ENCODE measurements at regions not wholly inside any gene's neighbourhood (a gene's known extent, or its start where the extent isn't known, plus 50 kb on each side); places are given as distances from the start of the nearest gene placed in this dataset.
"Not testable (repeated sequence)": the region's sequence is repeated elsewhere in the genome, so short reads cannot be mapped to it uniquely, and the experiment has no call there.

DNA sequence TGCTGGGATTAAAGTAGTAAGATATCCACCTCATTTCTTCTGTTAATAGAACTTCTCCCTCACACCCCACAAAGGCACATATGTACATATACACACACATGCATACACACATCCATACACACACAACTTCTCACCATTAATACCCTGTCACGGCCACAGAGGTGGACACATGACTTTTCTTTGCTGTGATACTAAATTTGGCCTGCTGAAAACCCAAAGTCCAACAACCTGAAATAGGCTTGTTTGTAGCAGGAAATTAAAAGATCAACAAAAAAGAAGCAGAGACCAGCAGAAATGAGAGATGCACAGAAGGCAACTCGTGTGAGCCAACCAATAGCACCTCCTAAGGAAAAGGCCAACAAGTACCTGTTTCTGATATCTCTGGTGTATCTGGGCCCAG lies 128.7 kb upstream of the PCGF5 start:
- no peak for DNase-seq

GRCh38 chr10:91096274-91096673 lies 124.2 kb upstream of the PCGF5 start:
- no peak for DNase-seq

DNA sequence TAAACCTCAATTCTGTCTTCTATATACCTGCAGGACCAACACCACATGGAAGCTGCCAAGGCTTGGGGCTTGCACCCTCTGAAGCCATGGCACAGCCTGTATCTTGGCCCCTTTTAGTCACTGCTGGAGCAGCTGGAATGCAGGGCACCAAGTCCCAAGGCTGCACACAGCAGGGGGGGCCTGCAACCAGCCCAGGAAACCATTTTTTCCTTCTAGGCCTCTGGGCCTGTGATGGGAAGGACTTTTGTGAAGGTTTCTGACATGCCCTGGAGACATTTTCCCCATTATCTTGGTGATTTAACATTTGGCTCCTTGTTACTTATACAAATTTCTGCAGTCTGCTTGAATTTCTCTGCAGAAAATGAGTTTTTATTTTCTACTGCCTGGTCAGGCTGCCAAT lies 123.2 kb upstream of the PCGF5 start:
- no peak for DNase-seq

GRCh38 chr10:91098021-91098420 lies 122.4 kb upstream of the PCGF5 start:
- not testable (repeated sequence) for DNase-seq

- DNase-seq: no peak
Observed at GRCh38 chr10:91103384-91104192, 116.9 kb upstream of the PCGF5 start.

GRCh38 chr10:91104193-91105041 lies 116.0 kb upstream of the PCGF5 start:
- no peak for DNase-seq

- no peak for DNase-seq
Observed at GRCh38 chr10:91105269-91105668, 115.2 kb upstream of the PCGF5 start.

GRCh38 chr10:91108820-91109219 lies 111.6 kb upstream of the PCGF5 start:
- no peak for DNase-seq

- no peak for DNase-seq
Observed at GRCh38 chr10:91111060-91111459, 109.4 kb upstream of the PCGF5 start.

DNA sequence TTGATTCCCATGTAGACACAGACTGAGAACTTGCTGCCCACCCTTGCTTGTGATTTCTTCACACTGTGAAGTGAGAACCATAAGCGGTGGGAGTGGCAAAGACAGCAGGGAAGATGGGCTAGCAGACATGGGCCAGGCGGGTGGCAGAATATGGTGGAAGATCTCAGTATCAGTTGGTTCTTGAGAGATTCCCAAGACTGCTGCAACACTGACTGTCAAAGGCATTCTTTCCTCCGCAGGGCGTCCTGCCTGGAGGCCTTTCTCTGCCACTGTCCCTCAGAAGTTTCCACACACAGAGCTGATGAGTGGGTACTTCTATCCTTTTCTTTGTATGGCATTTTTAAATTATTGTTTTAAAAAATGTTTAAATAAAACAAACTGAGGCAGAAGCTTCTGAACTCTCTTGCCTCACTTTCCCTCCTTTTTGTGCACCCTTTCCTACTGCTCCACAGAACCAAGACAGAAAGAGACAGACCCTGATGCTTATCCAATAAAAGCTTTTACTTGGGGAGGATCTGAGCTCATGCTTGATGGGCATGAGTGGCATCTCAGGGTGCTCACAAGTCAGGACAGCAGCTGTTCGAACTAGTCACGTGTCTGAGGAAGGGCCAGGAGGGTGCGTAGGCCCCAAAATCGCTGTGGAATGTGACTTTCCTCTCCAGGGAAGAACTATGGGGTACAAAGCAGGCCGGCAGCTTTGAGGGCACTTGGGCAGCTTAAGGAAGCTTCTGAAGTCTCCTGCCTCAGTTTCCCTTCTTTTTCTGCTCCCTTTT lies 104.7 kb upstream of the PCGF5 start:
- no peak for DNase-seq

DNA sequence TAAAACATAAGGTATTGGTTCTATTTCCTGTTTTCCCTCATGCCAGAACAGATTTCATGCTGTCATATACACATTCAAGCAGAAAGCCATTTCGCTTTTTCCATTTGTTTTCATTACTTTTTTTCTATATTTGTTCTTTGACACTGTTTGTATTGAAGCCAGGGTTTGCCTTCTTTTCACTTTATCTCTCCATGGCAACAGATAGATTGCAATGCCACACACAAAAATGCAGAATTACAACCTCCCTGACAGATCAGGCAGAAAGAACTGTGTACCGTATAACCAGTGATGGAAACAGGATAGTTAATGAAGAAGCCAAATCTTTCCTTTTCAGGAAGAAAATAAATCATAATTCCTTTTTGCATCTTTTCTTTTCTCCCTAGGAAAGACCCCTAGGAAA lies 103.0 kb upstream of the PCGF5 start:
- no peak for DNase-seq

- DNase-seq: no peak
Observed at GRCh38 chr10:91120348-91120747, 100.1 kb upstream of the PCGF5 start.

DNA sequence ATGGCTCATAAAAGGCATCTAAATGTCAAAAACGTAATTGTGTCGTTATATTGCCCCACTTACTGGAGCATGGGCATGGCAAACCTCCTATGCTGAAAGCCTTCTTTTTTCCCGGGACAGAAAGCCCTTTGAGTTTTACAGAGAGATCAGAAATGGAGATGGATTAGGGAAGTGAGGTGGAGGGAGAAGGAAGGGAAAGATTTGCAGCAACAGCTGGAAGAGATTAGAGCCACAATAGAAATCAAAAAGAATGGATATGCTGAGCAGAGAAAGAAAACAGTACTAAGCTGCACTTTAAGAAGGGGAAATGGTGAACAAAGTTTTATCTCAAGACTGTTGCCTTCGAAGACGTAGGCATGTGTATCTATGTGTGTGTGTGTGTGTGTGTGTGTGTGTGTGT lies 97.2 kb upstream of the PCGF5 start:
- DNase-seq: no peak

DNA sequence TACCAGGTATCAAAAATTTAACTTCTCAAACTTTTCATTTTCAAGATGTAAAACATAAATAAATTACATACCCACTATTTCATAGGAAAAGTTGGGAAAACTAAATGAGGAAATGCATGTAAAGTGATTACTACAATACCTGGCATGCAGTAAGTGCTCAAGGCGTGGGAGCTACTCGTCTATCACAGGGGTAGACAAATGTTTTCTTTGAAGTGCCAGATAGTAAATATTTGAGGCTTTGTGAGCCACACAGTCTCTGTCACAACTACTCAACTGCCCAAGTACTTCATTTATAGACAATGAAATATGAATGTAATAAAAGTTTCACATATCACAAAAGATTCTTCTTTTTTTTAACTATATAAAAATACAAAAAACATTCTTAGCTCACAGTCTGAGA lies 96.4 kb upstream of the PCGF5 start:
- no peak for DNase-seq

- DNase-seq: no peak
Observed at GRCh38 chr10:91126471-91126870, 94.0 kb upstream of the PCGF5 start.

DNA sequence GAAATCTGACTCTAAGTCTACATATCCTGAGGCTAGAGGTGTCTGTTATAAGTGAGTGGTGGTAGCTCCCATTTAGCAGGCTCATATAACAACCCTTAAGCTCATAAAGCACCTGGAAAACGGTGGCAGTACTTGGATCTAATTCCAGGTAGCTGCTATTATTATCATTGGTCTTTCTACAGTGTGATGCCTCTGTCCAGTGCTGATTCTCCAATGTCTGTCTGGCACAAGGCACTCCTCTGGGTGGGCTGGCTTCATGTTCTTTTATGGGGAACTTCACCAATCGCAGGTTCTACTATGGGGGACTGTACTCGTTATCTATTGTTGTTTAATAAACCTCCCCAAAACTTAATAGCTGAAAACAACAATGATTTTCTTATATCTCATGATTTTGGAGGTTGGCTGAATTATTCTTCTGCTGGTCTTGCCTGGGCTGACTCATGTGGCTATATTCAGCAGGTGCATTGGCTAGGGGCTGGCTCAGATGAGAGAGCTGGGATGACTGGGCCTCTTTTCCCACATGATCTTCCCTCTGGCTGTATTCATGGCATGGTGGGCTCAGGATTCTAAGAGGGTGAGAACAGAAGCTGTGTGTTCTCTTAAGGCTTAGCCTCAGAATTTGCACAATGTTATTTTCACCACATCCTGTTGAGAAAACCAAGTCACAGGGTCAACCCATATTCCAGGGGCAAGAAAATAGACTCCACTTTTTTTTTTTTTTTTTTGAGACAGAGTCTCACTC lies 93.0 kb upstream of the PCGF5 start:
- DNase-seq: no peak

- no peak for DNase-seq
Observed at GRCh38 chr10:91135113-91135512, 85.3 kb upstream of the PCGF5 start.

- DNase-seq: no peak
Observed at GRCh38 chr10:91137011-91137643, 83.3 kb upstream of the PCGF5 start.

DNA sequence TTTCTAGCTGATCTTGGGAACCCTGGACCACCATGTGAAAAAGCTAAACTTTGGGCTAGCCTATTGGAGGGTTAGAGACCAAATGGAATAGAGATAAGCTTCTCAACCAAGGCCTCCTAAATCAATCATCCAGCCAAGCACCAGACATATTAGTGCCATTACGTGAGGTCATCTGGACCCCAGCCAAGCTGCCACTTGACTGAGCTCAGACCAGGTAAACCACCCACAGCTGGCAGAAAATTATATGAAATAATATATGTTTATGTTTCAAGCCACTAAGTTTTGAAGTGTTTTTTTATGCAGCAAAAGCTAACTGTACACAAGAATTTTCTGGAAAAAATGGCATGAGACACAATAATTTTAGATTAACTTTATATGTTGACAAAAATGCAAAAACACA lies 82.6 kb upstream of the PCGF5 start:
- DNase-seq: peak; percentile 9 to 39

DNA sequence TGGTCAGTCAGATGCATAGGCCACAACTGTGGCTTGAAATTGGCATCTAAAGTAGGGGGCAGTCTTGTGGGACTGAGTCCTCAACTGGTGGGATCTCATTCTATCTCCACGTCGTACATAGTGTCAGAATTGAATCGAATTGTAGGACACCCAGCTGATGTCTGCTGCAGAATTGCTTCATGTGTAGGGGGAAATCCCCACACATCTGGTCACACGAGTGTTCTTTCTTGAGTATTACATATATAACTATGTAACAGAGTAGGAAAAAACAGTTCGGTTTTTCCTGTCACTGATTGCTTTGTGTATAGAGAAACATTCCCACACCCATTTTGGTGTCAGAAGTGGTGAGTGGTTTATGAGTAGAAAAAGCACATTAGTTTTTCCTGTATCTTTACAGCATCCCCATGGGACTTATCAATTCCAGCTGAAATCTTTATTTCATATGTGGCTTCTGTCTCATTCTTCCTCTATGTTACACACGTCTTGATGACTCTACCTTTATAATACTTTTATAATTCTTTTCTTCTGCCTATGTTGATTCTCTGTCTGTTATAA lies 79.4 kb upstream of the PCGF5 start:
- no peak for DNase-seq

- DNase-seq: no peak
Observed at GRCh38 chr10:91144961-91145360, 75.5 kb upstream of the PCGF5 start.

DNA sequence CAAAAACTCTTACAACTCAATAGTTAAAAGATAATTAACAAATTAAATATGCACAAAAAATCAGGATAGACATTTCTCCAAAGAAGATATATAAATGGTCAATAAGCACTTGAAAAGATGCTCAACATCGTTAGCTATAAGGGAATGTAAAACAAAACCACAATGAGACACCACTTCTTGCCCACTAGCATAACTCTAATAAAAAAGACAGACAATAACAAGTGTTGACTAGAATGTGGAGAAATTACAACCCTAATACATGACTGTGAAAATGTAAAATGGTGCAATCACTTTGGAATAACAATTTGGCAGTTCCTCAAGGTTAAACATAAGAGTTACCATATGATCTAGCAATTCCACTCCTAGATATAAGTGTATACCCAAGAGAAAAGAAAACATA lies 74.3 kb upstream of the PCGF5 start:
- no peak for DNase-seq
